ENCODE measurements at regions not wholly inside any gene's neighbourhood (a gene's known extent, or its start where the extent isn't known, plus 50 kb on each side); places are given as distances from the start of the nearest gene placed in this dataset.

DNA sequence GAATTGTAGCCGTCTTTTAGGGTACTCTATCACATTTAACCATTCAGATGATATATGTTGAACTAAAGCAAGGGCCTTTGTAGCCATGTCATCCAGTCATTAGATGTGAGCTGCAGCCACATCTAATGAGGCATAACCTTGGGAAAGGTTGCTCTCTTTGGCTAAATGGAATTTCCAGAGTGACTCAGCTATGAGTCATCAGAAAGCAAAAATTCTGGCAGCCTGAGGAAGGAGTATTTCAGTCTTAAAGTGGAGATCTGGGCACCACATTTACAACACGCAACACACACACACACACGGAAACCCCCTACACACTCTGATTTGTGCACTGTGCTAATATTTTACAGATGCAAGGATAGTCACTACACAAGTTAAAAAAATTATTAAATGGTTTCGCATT lies 176.9 kb upstream of the ZWINT start:
- TF ChIP-seq, protein P1, sequence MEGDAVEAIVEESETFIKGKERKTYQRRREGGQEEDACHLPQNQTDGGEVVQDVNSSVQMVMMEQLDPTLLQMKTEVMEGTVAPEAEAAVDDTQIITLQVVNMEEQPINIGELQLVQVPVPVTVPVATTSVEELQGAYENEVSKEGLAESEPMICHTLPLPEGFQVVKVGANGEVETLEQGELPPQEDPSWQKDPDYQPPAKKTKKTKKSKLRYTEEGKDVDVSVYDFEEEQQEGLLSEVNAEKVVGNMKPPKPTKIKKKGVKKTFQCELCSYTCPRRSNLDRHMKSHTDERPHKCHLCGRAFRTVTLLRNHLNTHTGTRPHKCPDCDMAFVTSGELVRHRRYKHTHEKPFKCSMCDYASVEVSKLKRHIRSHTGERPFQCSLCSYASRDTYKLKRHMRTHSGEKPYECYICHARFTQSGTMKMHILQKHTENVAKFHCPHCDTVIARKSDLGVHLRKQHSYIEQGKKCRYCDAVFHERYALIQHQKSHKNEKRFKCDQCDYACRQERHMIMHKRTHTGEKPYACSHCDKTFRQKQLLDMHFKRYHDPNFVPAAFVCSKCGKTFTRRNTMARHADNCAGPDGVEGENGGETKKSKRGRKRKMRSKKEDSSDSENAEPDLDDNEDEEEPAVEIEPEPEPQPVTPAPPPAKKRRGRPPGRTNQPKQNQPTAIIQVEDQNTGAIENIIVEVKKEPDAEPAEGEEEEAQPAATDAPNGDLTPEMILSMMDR (IDR thresholded peaks at IDR 0.05; ENCODE audit: insufficient read depth, missing control alignments): no peak
- FAIRE-seq (no peak), DNase-seq (ENCODE audit: insufficient read length, low spot score) (no peak)

GRCh38 chr10:56522166-56522565 lies 161.1 kb upstream of the ZWINT start:
- no peak for FAIRE-seq
- DNase-seq (ENCODE audit: insufficient read length, low spot score): no peak
- TF ChIP-seq, protein P1 (IDR thresholded peaks at IDR 0.05; ENCODE audit: insufficient read depth, missing control alignments): no peak

- FAIRE-seq (no peak), DNase-seq (ENCODE audit: insufficient read length, low spot score) (no peak)
- TF ChIP-seq, protein P1 (IDR thresholded peaks at IDR 0.05; ENCODE audit: insufficient read depth, missing control alignments): no peak
Measured at GRCh38 chr10:56508562-56508961, 147.5 kb upstream of the ZWINT start.

GRCh38 chr10:56507033-56507432 lies 146.0 kb upstream of the ZWINT start:
- DNase-seq (ENCODE audit: insufficient read length, low spot score) (no peak), FAIRE-seq (no peak)
- TF ChIP-seq, protein P1 (IDR thresholded peaks at IDR 0.05; ENCODE audit: insufficient read depth, missing control alignments): no peak

DNA sequence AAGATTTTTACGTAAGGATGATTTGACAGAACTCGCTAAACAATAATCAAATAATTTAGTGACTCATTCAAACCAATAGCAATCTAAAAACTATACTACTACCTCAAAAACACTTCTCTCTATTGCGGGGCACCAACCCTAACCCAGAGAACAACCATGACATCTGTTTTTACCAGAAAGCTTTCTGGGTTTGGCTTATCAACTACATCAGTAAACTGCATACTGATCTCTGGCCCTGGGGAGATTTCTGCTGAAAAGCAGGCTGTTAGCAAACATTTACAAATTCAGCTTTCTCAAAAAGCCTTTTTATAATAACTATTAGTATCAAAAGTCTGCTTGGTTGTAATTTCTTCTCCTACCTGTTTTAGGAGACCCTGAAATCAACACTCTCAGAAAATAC lies 144.5 kb upstream of the ZWINT start:
- FAIRE-seq: no peak
- DNase-seq (ENCODE audit: insufficient read length, low spot score): no peak
- TF ChIP-seq, protein P1 (IDR thresholded peaks at IDR 0.05; ENCODE audit: insufficient read depth, missing control alignments): no peak

- DNase-seq (ENCODE audit: insufficient read length, low spot score) (no peak), FAIRE-seq (no peak)
- TF ChIP-seq, protein P1 (IDR thresholded peaks at IDR 0.05; ENCODE audit: insufficient read depth, missing control alignments): no peak
Measured at GRCh38 chr10:56496186-56496486, 135.1 kb upstream of the ZWINT start.

DNA sequence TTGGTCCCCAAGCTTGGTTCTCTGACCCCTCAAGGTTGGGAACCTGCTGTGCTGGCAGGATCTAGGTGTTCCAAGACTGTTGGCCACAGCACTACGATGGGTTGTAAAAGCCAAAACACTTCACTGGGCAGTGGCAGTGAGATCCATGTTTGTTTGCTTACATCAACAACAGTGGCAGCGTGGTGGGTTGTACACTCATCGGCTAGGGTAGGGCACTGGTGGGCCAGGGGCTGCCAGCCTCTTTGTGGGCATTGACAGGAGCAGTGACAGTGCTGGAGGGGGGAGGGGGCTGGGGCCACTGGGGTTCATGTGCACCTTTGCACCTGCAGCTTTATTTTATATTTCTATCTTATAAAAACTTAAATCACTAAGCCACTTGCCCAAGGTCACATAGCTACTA lies 126.7 kb upstream of the ZWINT start:
- DNase-seq (ENCODE audit: insufficient read length, low spot score): no peak
- FAIRE-seq: no peak
- TF ChIP-seq, protein P1 (IDR thresholded peaks at IDR 0.05; ENCODE audit: insufficient read depth, missing control alignments): no peak

Measured in D721Med (cell line).